Testis (tissue), 2 donors: ENCODE measurements at regions not wholly inside any gene's neighbourhood (a gene's known extent, or its start where the extent isn't known, plus 50 kb on each side); places are given as distances from the start of the nearest gene placed in this dataset.

Experiments used
- CTCF ChIP-seq, 3 experiments: fragments of 450-650 bp in 2 of 3; fragments of 200-600 bp in 1 of 3; sonication (generic) in 1 of 3; IDR thresholded peaks; one replicate each; pipeline ENCODE4 v1.5.1; 2016 to 2019; ENCODE audit warnings: antibody characterized with exemption in 3 of 3, mild to moderate bottlenecking in 2 of 3, moderate library complexity in 1 of 3
- POLR2A ChIP-seq: fragments of 450-650 bp; IDR thresholded peaks from one replicate; pipeline ENCODE4 v1.6.1; 2017; ENCODE audit warnings: antibody characterized with exemption, mild to moderate bottlenecking, moderate library complexity

- TF ChIP-seq CTCF (IDR thresholded peaks at IDR 0.05) (no peak), POLR2A (no peak)
Measured at GRCh38 chr4:151997461-151997860, 236.7 kb upstream of the GATB start.
